ENCODE measurements at regions not wholly inside any gene's neighbourhood (a gene's known extent, or its start where the extent isn't known, plus 50 kb on each side); places are given as distances from the start of the nearest gene placed in this dataset.

- DNase-seq, result no peak
Observed at GRCh38 chr1:232201024-232201423, 428.9 kb downstream of the SIPA1L2 start.

GRCh38 chr1:232196042-232196441 lies 433.9 kb downstream of the SIPA1L2 start:
- DNase-seq, result no peak

DNA sequence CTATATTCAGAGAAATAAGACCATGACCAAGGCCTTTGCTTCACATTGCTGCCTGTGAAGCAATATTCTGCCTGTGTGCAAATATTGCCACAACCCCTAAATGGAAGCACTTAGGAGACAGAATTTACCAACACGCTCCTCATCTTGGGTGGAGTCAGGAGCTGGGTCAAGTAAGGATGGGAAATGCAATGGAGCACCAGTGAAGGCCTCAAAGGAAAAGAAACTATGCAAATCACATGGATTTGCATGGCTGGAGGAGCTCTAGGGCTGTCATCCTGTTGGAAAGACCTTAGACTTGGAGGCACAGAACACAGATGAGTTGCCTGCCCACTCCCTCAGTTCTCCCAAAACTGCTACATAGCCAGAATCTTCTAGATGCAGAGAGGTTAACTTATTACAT lies 435.5 kb downstream of the SIPA1L2 start:
- no peak for DNase-seq

GRCh38 chr1:232193451-232193783 lies 436.5 kb downstream of the SIPA1L2 start:
- DNase-seq, result no peak

GRCh38 chr1:232192781-232193450 lies 437.0 kb downstream of the SIPA1L2 start:
- DNase-seq, result no peak

DNA sequence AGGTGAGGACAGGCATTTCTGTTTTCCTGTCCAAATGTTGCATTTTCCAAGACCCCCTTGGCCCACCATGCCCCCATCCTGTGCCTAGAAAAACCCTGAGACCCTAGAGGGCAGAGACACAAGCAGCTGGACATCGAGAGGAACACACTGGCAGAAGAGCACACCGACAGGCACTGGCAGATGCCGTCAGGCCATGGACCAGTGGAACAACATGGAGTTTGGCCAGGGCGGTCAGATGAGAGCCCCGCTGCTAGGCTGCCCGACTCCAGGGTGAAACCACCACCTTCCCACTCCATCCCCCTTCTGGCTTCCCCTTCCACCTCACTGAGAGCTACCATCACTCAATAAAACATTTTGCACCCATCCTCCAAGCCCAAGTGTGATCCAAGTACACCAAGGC lies 438.4 kb downstream of the SIPA1L2 start:
- DNase-seq, result no peak

- DNase-seq, result no peak
Observed at GRCh38 chr1:232188318-232188717, 441.6 kb downstream of the SIPA1L2 start.

- no peak for DNase-seq
Observed at GRCh38 chr1:232186931-232187330, 443.0 kb downstream of the SIPA1L2 start.

- no peak for DNase-seq
Observed at GRCh38 chr1:232184561-232185530, 445.1 kb downstream of the SIPA1L2 start.

- DNase-seq, result no peak
Observed at GRCh38 chr1:232183802-232184201, 446.1 kb downstream of the SIPA1L2 start.

DNA sequence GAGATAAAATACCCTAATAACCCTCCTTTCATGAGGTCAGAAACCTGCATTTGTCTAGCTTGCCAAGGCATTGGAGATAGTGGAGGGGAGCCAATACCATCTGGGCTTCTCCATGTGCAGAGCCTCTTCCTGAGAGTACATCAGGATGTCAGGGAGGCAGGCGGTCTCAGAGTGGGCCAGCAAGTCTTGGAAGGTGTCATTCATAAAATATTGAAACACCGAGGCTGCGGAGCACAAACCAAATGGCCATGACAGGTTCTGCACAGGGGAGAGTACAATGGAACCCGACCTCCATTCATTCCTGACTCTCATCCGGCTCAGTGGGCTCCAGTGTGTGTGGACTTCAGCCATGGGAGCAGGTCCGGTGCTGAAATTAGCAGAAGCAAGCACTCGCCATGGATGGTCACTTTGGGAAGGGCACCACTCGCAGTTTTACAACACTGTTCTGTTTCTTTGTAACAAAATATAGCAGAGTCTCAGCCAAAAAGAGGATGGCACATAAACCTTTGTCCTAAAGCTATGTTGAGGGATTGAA lies 446.6 kb downstream of the SIPA1L2 start:
- DNase-seq, result no peak

DNA sequence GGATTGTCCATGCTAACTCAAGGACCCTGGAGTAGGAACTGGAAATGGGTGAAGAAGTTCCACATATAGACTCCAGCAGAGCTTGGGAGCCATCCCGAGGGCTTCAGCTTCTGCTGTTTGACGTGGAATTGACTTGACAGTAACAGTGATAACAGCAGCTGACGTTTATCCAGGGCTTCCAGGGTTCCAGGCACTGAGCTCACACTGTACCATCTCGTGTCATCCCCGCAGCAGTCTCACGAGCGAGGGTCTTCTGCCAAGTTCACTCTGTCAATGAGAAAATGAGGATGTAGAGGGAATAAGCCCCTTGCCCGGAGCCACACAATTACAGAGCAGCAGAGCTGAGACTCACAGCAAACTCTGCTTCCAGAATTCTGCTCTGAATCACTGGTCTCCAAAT lies 447.7 kb downstream of the SIPA1L2 start:
- no peak for DNase-seq

DNA sequence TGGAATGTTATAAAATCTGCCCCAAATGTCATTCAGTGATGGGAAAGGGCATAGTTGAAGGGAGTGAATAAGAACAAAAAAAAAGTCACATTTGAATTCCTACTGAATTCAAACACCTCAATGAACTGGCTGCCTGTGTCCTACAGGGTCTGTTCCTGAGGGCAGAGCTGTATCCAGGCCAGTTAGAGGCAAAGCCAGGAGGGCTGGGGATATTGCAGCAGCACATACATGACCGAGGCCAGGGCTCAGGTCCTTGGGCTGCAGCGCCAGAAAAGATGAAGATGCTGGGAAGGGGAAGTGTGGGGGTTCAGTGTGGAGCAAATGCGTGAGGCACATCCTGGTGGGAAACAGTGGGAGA lies 449.2 kb downstream of the SIPA1L2 start:
- no peak for DNase-seq

- DNase-seq, result no peak
Observed at GRCh38 chr1:232179896-232180778, 449.8 kb downstream of the SIPA1L2 start.

DNA sequence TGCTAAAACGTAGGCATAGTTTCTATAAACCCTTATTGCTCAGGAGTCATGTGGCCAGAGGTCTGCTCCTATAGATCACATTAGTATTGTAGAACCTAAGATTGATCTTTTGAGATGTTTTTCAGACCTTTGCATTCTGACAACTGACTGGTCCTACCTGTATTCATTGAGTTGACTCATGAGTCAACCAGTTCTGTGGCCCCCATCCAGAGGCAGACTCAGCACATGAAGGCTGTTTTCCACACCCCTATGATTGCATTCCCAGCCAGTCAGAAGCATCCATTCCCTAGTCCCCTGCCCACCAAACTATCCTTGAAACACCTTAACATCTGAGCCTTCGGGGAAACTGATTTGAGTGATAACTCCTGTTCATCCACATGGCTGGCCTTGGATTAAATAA lies 451.7 kb downstream of the SIPA1L2 start:
- DNase-seq, result no peak

GRCh38 chr1:232177438-232177837 lies 452.5 kb downstream of the SIPA1L2 start:
- no peak for DNase-seq

- DNase-seq, result no peak
Observed at GRCh38 chr1:232176222-232176621, 453.7 kb downstream of the SIPA1L2 start.

GRCh38 chr1:232174306-232174705 lies 455.6 kb downstream of the SIPA1L2 start:
- no peak for DNase-seq

DNA sequence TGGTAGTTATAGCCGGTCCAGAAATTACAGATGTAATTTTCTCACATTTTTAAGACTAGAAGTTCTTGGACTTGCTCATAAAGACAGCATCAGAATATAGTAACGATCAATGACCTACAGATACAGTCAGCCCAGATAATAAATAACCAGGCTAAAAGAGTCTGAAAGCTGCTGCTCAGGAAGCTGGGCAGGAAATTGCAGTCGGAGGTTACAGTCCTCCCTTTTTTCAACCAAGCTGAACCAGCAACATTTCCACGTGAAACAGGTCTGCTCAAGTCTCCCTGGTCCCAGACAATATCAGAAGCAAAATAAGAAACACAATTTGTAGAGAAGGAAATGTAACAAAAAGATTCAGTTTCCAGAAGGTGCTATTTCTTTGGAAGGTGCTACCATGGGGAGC lies 457.4 kb downstream of the SIPA1L2 start:
- DNase-seq, result no peak

DNA sequence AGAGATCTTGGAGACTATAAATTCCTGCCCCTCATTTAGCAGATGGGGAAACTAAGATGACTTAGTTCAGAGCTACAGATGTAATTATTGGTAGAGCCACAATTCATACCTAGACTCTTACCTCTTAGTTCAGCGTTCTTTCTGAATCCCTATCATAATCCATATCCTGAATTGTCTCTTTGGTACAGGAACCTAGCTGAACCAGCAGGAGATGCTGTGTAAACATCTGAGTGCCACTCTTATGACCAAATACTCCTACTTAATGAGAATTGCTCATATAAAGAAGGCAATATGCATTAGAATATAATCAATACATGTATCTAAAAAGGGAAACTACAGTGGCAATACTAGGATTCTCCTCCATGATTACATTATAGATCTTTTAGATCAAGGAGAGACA lies 459.0 kb downstream of the SIPA1L2 start:
- no peak for DNase-seq

DNA sequence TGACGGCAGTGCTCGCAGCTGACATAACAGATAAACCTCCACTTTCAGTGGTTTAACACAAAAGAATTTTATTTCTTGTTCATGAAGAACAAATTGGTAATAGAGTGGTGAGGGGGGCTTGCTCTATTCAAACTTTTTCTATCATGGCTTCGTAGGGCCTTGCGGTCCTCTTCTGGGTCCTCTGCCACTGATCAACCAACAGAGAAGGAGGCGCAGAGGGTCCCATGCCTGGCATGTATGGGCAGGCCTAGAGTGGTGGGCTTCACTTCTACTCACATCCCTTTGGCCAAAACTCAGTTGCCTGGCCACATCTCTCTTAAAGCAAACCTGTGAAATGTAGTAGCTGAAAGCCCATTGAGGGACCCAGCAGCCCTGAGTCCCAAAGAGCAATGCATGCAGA lies 460.5 kb downstream of the SIPA1L2 start:
- DNase-seq, result no peak

- peak in 1 of 2 donors; percentile 13 for DNase-seq
Observed at GRCh38 chr1:232168508-232168907, 461.4 kb downstream of the SIPA1L2 start.
